ENCODE measurements at regions not wholly inside any gene's neighbourhood (a gene's known extent, or its start where the extent isn't known, plus 50 kb on each side); places are given as distances from the start of the nearest gene placed in this dataset.

GRCh38 chr7:91425149-91425548 lies 160.9 kb downstream of the FZD1 start:
- no peak for TF ChIP-seq CTCF (conservative IDR thresholded peaks at IDR 0.05; ENCODE audit: low read length)
- no peak for TF ChIP-seq EZH2phosphoT487 (IDR thresholded peaks at IDR 0.05; ENCODE audit: borderline replicate concordance)
